IMR-90 (cell line): ENCODE measurements at regions not wholly inside any gene's neighbourhood (a gene's known extent, or its start where the extent isn't known, plus 50 kb on each side); places are given as distances from the start of the nearest gene placed in this dataset.
"Not testable (repeated sequence)": the region's sequence is repeated elsewhere in the genome, so short reads cannot be mapped to it uniquely, and the experiment has no call there.

Source experiments
- ATAC-seq: fragments of 200-7000 bp; cut with Tn5 transposase; 2 replicates; pipeline ENCODE4 v1.9.1; 2020; ENCODE audit warnings: low read depth, mild to moderate bottlenecking, moderate library complexity
- BruUV-seq: library from RNA; stranded (reverse); fragments of 400-500 nt; replicated peaks from 2 replicates; lab custom pipeline; 2021; lab: Mats Ljungman, UMichigan
- CTCF ChIA-PET: fragments of 300-600 bp; formaldehyde crosslinking; extraction: SDS; loops from one replicate; lab custom pipeline; 2021; ENCODE audit warnings: antibody characterized with exemption; lab: Yijun Ruan, JAX
- POLR2A ChIA-PET: fragments of 300-600 bp; sonication (Branson Sonifier 250); formaldehyde crosslinking; loops from one replicate; lab custom pipeline; 2022; ENCODE audit warnings: antibody characterized with exemption; ENCODE audit not compliant: unreplicated experiment; lab: Charles Lee
- DNase-seq: peaks from one replicate; pipeline ENCODE4 v3.0.0; 2013
- H2AFZ ChIP-seq: replicated peaks from 2 replicates; pipeline ENCODE3; 2013; ENCODE audit warnings: low read length, mild to moderate bottlenecking; ENCODE audit not compliant: poor library complexity
- H2AK5ac ChIP-seq: 2 replicates; pipeline ENCODE4 v1.6.1; 2013; ENCODE audit warnings: low read depth, low read length, inconsistent platforms
- H2AK9ac ChIP-seq: replicated peaks from 2 replicates; pipeline ENCODE3; 2013; ENCODE audit warnings: mild to moderate bottlenecking, low read depth, low read length, moderate library complexity; ENCODE audit not compliant: poor library complexity
- H2BK120ac ChIP-seq: 2 replicates; pipeline ENCODE4 v1.6.1; 2013; ENCODE audit warnings: low read depth, low read length, inconsistent platforms
- H2BK15ac ChIP-seq: 3 replicates; pipeline ENCODE4 v1.6.1; 2013; ENCODE audit warnings: low read depth, low read length, inconsistent platforms
- H2BK20ac ChIP-seq: 2 replicates; pipeline ENCODE4 v1.6.1; 2013; ENCODE audit warnings: low read depth, mild to moderate bottlenecking, inconsistent platforms, low read length, moderate library complexity
- H2BK5ac ChIP-seq: 2 replicates; pipeline ENCODE4 v1.6.1; 2013; ENCODE audit warnings: mild to moderate bottlenecking, low read depth, low read length, inconsistent platforms; ENCODE audit not compliant: poor library complexity, severe bottlenecking
- H3K14ac ChIP-seq: replicated peaks from 2 replicates; pipeline ENCODE4 v1.6.1; 2013; ENCODE audit warnings: low read depth, low read length, inconsistent platforms
- H3K18ac ChIP-seq: 2 replicates; pipeline ENCODE4 v1.6.1; 2013; ENCODE audit warnings: low read depth, low read length, control low read depth
- H3K23ac ChIP-seq: 2 replicates; pipeline ENCODE4 v1.6.1; 2013; ENCODE audit warnings: low read depth, low read length, inconsistent platforms
- H3K27ac ChIP-seq: 2 replicates; pipeline ENCODE4 v1.5.1; 2013; ENCODE audit warnings: mild to moderate bottlenecking, control low read depth, low read length; ENCODE audit not compliant: insufficient read depth
- H3K27me3 ChIP-seq: 2 replicates; pipeline ENCODE4 v1.6.1; 2013; ENCODE audit warnings: low read length; ENCODE audit not compliant: control insufficient read depth, insufficient read depth
- H3K36me3 ChIP-seq: 2 replicates; pipeline ENCODE4 v1.6.1; 2013; ENCODE audit warnings: low read length, mixed read lengths; ENCODE audit not compliant: control insufficient read depth, insufficient read depth
- H3K4ac ChIP-seq: 2 replicates; pipeline ENCODE4 v1.6.1; 2013; ENCODE audit warnings: low read depth, low read length, inconsistent platforms
- H3K4me1 ChIP-seq: 2 replicates; pipeline ENCODE4 v1.6.1; 2013; ENCODE audit warnings: low read length, mixed read lengths; ENCODE audit not compliant: control insufficient read depth, insufficient read depth
- H3K4me2 ChIP-seq: 2 replicates; pipeline ENCODE4 v1.6.1; 2013; ENCODE audit warnings: low read depth, mild to moderate bottlenecking, control low read depth, low read length, moderate library complexity
- H3K4me3 ChIP-seq: 2 replicates; pipeline ENCODE4 v1.5.1; 2013; ENCODE audit warnings: low read depth, mild to moderate bottlenecking, control low read depth, low read length, moderate library complexity; ENCODE audit not compliant: insufficient read depth
- H3K56ac ChIP-seq: 2 replicates; pipeline ENCODE4 v1.6.1; 2013; ENCODE audit warnings: low read length, inconsistent platforms; ENCODE audit not compliant: insufficient read depth; ENCODE audit errors: extremely low read depth
- H3K79me1 ChIP-seq, 2 experiments: 2 replicates each; pipeline ENCODE4 v1.6.1; 2013; ENCODE audit warnings: low read length in 2 of 2, inconsistent platforms in 1 of 2, low read depth in 1 of 2
- H3K9ac ChIP-seq: 2 replicates; pipeline ENCODE4 v1.6.1; 2013; ENCODE audit warnings: low read depth, low read length, control low read depth
- H3K9me1 ChIP-seq: 2 replicates; pipeline ENCODE4 v1.6.1; 2013; ENCODE audit warnings: low read length, inconsistent platforms; ENCODE audit not compliant: insufficient read depth
- H3K9me3 ChIP-seq: 2 replicates; pipeline ENCODE4 v1.6.1; 2013; ENCODE audit warnings: low read length; ENCODE audit not compliant: control insufficient read depth, insufficient read depth
- H4K20me1 ChIP-seq: 2 replicates; pipeline ENCODE4 v1.6.1; 2013; ENCODE audit warnings: low read length, inconsistent platforms; ENCODE audit not compliant: insufficient read depth
- H4K5ac ChIP-seq: 2 replicates; pipeline ENCODE4 v1.6.1; 2013; ENCODE audit warnings: mild to moderate bottlenecking, low read depth, low read length, control low read depth
- H4K8ac ChIP-seq, 2 experiments: 2 replicates each; pipeline ENCODE4 v1.6.1; 2013; ENCODE audit warnings: low read depth in 2 of 2, low read length in 2 of 2, control low read depth in 1 of 2, inconsistent platforms in 1 of 2
- H4K91ac ChIP-seq: 2 replicates; pipeline ENCODE4 v1.6.1; 2013; ENCODE audit warnings: low read depth, low read length, inconsistent platforms; ENCODE audit not compliant: insufficient read depth
- WGBS, 2 experiments: methylation state at CpG; one replicate each; pipeline versions ENCODE4 v1.1.5 to v1.1.7; 2013; ENCODE audit warnings: missing lambda C conversion rate in 2 of 2; ENCODE audit not compliant: insufficient read length in 1 of 2; ENCODE audit errors: extremely low coverage in 2 of 2; 5-methylcytosine and 5-hydroxymethylcytosine counted together
- dilution Hi-C: fragments of 300-500 bp; cut with HindIII; formaldehyde crosslinking; loops from one replicate; pipeline ENCODE4 v1.14.3; 2018; ENCODE audit warnings: low sequenced_read_pairs; ENCODE audit not compliant: unreplicated experiment
- in situ Hi-C: fragments of 300-500 bp; cut with MboI; formaldehyde crosslinking; loops from 3 replicates; pipeline ENCODE4 v1.14.3; 2019; ENCODE audit warnings: low sequenced_read_pairs, inconsistent platforms, mixed read lengths
- intact Hi-C: fragments of 100-400 bp; cut with micrococcal nuclease; formaldehyde crosslinking; loops from 2 replicates; pipeline ENCODE4 v1.10.0; 2022

- BruUV-seq, H3K27me3 ChIP-seq, H3K4me2 ChIP-seq, ATAC-seq, H4K91ac ChIP-seq, H3K18ac ChIP-seq, H3K4me1 ChIP-seq, H2AFZ ChIP-seq, H2AK9ac ChIP-seq, H3K4me3 ChIP-seq, H3K27ac ChIP-seq, H3K9ac ChIP-seq, POLR2A ChIA-PET, H3K4ac ChIP-seq, H3K9me3 ChIP-seq, H2AK5ac ChIP-seq, H4K8ac ChIP-seq, H3K56ac ChIP-seq, H3K14ac ChIP-seq, H3K9me1 ChIP-seq, H2BK15ac ChIP-seq, H3K23ac ChIP-seq, H2BK20ac ChIP-seq, H2BK5ac ChIP-seq, H4K20me1 ChIP-seq, H3K36me3 ChIP-seq, H4K5ac ChIP-seq, H2BK120ac ChIP-seq, H3K79me1 ChIP-seq, DNase-seq, in situ Hi-C loops, intact Hi-C loops, dilution Hi-C loops: not testable (repeated sequence)
- WGBS, 2 experiments: no CpG with 5 or more reads among the region's 3 CpGs
- CTCF ChIA-PET: interaction anchor here (0.7 kb wide), 1 partner anchor 209 kb away, joined by 7 read pairs; no protein-coding TSS in a partner anchor
These were observed 136.3 kb downstream of the RELL1 start for GRCh38 chr4:37549866-37550265.
